Peyer's patch (tissue), 4 donors: ENCODE measurements at regions not wholly inside any gene's neighbourhood (a gene's known extent, or its start where the extent isn't known, plus 50 kb on each side); places are given as distances from the start of the nearest gene placed in this dataset.

Experiments
- DNase-seq, 3 donors: peaks; one replicate each; pipeline ENCODE4 v3.0.0-alpha.2; 2017 to 2019
- H3K27ac ChIP-seq, 4 donors: fragments of 200-600 bp; sonication (generic); one replicate each; pipeline ENCODE4 v1.5.1; 2016 to 2019
- H3K27me3 ChIP-seq, 2 donors: fragments of 200-600 bp; sonication (generic); one replicate each; pipeline ENCODE4 v1.5.1; 2019
- H3K36me3 ChIP-seq, 3 donors: fragments of 200-600 bp; sonication (generic); one replicate each; pipeline ENCODE4 v1.5.1; 2016 to 2019
- H3K4me1 ChIP-seq, 4 donors: fragments of 200-600 bp; sonication (generic); one replicate each; pipeline ENCODE4 v1.5.1; 2016 to 2019
- H3K4me3 ChIP-seq, 4 donors: fragments of 200-600 bp; sonication (generic); 1 replicate in 3 of 4; 2 replicates in 1 of 4; pipeline ENCODE4 v1.5.1; 2016 to 2019; ENCODE audit warnings: mild to moderate bottlenecking in 1 of 4
- H3K9me3 ChIP-seq, 4 donors: fragments of 200-600 bp; sonication (generic); one replicate each; pipeline ENCODE4 v1.5.1; 2016 to 2019; ENCODE audit warnings: mild to moderate bottlenecking in 1 of 4
- POLR2A ChIP-seq, 2 donors: fragments of 450-650 bp; IDR thresholded peaks; one replicate each; pipeline ENCODE4 v1.5.1; 2017; ENCODE audit warnings: antibody characterized with exemption in 2 of 2, mild to moderate bottlenecking in 2 of 2, moderate library complexity in 2 of 2
- TF ChIP-seq, protein P1 (sequence below), 6 experiments: fragments of 450-650 bp in 4 of 6; fragments of 200-600 bp in 2 of 6; sonication (generic) in 1 of 6; IDR thresholded peaks; one replicate each; pipeline ENCODE4 v1.5.1; 2017 to 2019; ENCODE audit warnings: antibody characterized with exemption in 6 of 6, mild to moderate bottlenecking in 3 of 6, moderate library complexity in 1 of 6

DNA sequence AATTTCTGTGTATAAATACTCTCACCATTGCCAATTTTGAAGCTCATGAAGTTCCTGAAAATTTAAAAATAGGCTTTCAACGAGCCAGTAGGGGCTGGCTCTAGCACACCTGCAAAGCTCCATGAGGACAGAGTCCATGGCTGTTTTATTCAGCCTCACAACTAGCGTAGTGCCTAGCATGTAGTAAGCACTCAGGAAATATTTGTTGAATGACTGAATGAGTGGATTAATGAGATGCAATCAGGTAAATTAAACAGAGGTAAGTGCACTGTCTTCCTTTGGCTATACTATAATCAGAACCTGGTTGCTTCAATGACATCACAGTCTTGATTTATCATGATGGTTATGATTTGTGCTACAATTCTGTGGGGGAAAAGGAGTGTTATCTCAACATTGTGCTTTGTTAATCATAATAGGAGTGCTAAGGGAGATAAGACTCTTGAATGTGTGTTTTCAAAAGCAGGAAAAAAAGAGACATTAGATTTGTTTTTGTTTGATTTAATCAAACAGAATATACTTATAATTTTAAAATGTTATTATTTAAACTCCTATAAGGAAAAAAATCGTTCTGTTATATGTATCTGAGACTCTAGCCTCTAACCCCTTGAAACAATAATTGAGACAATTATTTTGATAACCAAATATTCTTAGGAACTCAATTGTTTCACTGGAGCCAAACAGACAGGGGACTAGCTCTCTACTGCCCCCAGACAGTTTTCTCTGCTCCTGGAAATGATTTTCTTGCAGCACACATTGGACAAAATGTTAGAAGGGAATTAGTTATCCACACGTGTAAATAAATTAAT is 171.7 kb upstream of the ATP11B start:
- Histone ChIP-seq H3K27me3 (no peaks in the 10 kb centered on the region), H3K4me3 (no peak overlapping the region), H3K4me1 (no peaks in the 10 kb centered on the region), H3K27ac (no peak overlapping the region), H3K9me3 (no peaks in the 10 kb centered on the region), H3K36me3 (no peaks in the 10 kb centered on the region)
- TF ChIP-seq, protein P1, sequence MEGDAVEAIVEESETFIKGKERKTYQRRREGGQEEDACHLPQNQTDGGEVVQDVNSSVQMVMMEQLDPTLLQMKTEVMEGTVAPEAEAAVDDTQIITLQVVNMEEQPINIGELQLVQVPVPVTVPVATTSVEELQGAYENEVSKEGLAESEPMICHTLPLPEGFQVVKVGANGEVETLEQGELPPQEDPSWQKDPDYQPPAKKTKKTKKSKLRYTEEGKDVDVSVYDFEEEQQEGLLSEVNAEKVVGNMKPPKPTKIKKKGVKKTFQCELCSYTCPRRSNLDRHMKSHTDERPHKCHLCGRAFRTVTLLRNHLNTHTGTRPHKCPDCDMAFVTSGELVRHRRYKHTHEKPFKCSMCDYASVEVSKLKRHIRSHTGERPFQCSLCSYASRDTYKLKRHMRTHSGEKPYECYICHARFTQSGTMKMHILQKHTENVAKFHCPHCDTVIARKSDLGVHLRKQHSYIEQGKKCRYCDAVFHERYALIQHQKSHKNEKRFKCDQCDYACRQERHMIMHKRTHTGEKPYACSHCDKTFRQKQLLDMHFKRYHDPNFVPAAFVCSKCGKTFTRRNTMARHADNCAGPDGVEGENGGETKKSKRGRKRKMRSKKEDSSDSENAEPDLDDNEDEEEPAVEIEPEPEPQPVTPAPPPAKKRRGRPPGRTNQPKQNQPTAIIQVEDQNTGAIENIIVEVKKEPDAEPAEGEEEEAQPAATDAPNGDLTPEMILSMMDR (IDR thresholded peaks at IDR 0.05): no peak
- no peak for TF ChIP-seq POLR2A (IDR thresholded peaks at IDR 0.05)
- no peak for DNase-seq

DNA sequence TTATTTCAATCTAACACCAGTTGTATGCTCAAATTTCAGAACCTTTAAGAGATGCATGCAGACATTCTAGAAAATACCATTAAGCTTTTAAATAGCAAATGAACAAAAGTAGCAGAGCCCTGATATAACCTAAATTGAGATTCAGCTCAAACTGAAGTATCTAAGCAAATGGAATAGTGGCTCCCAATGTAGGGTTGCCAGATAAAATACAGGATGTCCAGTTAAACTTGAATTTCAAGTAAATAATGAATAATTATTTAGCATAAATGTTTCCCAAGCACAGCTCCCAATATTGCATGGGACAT is 171.1 kb upstream of the ATP11B start:
- no peak for DNase-seq
- Histone ChIP-seq H3K4me1 (no peaks in the 10 kb centered on the region), H3K27ac (no peak overlapping the region), H3K4me3 (no peak overlapping the region), H3K36me3 (no peaks in the 10 kb centered on the region), H3K27me3 (no peaks in the 10 kb centered on the region), H3K9me3 (no peaks in the 10 kb centered on the region)
- TF ChIP-seq, protein P1 (IDR thresholded peaks at IDR 0.05): no peak
- no peak for TF ChIP-seq POLR2A (IDR thresholded peaks at IDR 0.05)

DNA sequence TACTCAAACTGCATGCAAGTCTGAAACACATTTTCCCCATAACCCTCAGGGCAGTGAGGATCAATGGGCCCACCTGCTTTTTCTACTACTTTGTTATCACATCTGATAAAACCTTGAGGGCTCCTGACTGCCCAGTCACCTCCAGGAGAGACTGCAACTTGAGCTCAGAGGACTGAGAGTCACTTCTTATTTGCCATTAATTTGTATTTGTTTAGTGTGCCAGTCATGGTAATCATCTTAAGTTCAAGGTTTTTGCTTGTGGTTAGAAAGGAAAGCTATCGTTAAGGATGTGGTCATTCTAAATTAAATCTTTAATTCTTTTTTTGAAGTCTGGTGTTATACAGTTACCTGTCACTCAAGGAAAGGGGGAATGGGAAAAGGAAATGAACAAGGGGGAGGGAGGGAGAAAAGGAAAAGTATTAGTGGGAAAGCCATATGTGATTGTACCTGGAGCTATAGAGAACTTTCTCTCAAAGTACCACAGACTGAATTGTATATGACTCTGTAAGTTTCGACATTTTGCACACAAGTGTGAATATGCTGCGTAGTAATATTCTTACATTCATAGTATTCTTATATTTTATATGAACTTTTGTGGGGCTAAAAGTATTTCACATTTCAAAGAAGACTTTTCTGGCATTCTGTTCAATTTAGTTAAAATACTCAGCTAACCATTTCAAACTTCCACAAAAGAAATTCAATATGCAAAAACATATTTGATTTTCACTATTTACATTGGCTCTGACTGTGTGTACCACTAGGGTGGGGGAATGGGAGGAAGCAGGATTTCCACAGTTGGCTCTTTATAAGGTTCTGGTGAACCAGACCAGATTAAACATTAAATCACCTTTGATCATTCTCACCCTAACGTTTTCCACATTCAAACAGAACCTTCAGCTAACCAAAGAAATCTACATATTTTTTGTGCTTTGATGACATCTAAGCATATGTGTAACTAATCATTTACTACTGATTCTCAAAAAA is 166.5 kb upstream of the ATP11B start:
- Histone ChIP-seq H3K27ac (no peak overlapping the region), H3K4me1 (no peaks in the 10 kb centered on the region), H3K4me3 (no peak overlapping the region), H3K9me3 (no peaks in the 10 kb centered on the region), H3K27me3 (no peaks in the 10 kb centered on the region), H3K36me3 (no peaks in the 10 kb centered on the region)
- DNase-seq: no peak
- TF ChIP-seq POLR2A (IDR thresholded peaks at IDR 0.05): no peak
- TF ChIP-seq, protein P1 (IDR thresholded peaks at IDR 0.05): no peak

DNA sequence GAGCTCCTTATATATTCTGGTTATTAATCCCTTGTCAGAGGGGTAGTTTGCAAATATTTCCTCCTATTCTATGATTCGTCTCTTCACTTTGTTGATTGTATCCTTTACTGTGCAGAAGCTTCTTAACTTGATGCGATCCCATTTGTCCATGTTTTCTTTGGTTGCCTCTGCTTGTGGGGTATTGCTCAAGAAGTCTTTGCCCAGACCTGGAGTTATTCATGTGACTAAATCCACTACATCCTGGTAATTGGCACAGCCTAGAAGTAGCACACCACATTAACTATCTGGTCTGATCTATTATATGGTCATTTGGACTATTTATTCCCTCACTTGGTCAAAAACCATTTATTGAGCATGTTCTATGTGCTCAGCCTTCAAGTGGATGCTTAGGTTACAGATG is 164.8 kb upstream of the ATP11B start:
- TF ChIP-seq, protein P1 (IDR thresholded peaks at IDR 0.05): no peak
- no peak for TF ChIP-seq POLR2A (IDR thresholded peaks at IDR 0.05)
- Histone ChIP-seq H3K27ac (no peak overlapping the region), H3K36me3 (no peaks in the 10 kb centered on the region), H3K9me3 (no peaks in the 10 kb centered on the region), H3K4me3 (no peak overlapping the region), H3K27me3 (no peaks in the 10 kb centered on the region), H3K4me1 (no peaks in the 10 kb centered on the region)
- no peak for DNase-seq

DNA sequence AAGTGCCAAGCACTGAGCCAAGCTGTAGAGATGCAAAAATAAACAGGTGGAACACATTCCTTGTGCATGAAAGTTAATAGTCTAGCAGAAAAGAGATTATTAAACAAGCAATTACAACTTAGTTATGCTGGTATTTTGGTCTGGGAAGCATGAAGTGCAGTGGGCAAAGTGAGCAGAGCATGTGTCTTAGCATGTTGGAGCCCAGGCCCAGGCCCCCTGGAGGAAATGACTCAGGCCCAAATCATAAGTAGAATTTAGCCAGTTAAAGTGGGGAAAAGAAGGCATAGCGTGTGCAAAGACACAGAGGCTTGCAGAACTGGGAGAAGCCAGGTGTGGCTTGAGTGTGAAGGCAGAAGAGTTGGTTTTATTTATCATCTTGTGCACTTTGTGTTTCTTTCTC is 163.8 kb upstream of the ATP11B start:
- Histone ChIP-seq H3K36me3 (no peaks in the 10 kb centered on the region), H3K9me3 (no peaks in the 10 kb centered on the region), H3K4me1 (no peaks in the 10 kb centered on the region), H3K27ac (no peak overlapping the region), H3K4me3 (no peak overlapping the region), H3K27me3 (no peaks in the 10 kb centered on the region)
- no peak for DNase-seq
- TF ChIP-seq, protein P1 (IDR thresholded peaks at IDR 0.05): no peak
- TF ChIP-seq POLR2A (IDR thresholded peaks at IDR 0.05): no peak
